ENCODE measurements at regions not wholly inside any gene's neighbourhood (a gene's known extent, or its start where the extent isn't known, plus 50 kb on each side); places are given as distances from the start of the nearest gene placed in this dataset.

DNA sequence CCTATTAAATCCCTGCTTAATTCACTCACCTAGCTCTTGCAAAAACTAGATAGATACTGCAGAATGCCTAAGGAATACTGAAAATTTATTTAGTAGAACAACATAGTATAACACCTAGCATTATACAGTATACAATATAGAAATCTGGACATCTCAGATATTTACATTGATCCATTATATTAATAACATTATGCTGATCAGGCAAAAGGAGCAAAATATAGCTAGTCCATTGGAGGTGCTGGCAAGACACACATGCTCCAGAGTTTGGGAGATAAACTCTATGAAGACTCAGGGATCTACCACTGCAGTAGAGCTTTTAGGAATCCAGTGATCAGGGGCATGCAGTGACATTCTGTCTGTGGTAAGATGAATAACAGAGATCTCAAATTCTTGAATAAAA, 357.6 kb downstream of the TBC1D4 start:
- no peak for DNase-seq

DNA sequence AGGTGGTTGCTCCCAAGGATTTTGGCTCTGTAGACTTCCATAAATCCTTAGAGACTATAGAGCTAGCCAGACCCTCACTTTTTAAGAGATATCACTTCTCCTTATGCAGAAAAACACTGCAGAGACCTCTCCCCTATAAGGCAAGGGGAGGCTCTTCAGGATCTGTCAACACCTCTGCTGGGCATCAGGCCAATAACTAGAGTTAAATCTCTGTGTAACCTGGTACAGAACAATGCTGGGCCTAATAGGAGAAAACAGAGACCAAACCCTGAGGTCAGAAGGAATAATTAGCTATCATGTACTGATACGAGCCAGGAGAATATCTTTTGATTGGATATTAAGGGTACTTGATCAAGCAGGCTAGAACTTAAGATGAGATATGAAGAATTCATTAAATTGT, 358.5 kb downstream of the TBC1D4 start:
- no peak for DNase-seq

DNA sequence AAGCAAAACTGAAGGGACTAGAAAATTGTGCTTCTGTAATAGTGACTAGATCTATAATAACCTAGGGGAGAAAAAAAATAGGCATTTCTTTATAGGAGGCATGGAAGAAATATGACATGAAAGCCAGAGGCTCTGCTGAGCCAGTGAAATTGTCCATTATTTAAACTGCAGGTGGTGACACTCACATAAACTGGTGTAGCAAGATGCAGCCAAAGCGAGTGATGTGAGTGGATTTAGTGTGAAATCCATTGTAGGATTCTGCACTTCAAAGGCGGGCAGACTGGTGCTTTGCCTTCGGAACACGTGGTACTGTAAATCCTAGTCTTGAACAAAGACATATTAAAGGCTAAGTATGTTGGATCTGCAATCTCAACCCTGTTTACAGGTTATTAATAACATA, 361.9 kb downstream of the TBC1D4 start:
- DNase-seq: no peak

DNA sequence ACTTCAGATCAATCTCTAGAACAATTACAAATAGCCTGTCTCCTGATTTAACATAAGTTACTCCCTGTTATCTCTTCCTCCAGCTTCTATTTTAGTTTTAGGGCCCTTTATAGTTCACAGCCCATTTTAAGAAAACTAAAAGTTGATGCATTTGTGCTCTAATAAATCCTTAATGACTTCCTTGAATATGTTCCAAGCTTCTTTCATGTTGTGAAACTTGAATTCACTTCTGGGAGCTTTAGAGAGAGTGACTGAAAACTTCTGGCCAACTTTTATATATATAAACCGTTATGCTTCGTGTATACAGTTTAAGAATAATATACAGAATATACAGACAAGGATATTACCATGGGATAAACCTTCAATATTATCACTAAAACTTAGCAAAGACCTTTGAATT, 366.8 kb downstream of the TBC1D4 start:
- DNase-seq: no peak

DNA sequence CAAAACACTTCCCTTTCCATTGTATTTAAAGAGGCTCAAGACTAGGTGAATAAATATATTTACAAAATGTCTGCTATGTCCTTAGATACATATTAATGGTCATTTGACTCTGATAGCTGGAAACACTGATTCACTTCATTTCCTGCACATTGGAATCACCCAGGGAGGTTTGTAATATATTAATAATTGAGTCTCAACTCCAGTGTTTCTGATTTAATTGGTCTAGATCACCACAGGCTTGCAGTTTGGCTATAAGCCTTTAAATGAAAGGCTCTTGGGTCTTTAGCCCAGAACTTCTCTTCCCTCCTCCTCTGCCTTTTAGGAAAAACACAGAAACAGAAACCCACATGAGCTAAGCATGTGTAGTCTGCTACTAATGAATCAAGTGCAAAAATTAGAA, 378.0 kb downstream of the TBC1D4 start:
- no peak for DNase-seq

DNA sequence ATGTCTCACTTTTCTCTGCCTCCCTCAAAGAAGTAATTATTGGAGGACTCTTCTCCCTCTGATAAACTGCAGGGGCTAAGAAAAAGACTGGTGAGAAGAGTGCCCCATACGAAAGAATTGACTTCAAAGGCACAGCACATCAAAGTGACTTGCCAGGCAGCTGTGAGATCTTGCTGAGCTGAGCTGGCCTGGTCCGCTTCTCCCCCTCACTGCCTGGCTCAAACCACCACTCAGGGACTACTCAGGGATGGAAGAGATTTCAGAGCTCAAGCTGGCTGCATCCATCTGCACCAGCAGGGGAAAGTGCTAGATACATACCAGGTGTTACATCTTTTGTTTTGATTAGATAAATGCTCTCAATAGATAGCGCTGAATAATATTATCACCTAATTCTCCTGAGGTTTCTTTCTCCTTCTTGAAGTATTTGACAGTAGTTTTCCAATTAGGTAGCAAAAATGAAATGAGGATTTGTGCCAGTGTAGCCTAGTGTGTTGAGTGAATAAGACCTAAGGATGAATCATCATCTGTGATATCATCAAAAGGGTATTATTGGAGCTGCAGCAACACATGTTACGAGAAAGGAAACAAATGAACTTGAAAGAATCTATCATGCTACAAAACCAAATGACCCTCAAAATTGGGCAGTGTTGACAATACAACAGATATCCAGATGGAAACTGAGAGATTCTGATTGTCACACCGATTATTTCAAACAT, 379.8 kb downstream of the TBC1D4 start:
- no peak for DNase-seq

DNA sequence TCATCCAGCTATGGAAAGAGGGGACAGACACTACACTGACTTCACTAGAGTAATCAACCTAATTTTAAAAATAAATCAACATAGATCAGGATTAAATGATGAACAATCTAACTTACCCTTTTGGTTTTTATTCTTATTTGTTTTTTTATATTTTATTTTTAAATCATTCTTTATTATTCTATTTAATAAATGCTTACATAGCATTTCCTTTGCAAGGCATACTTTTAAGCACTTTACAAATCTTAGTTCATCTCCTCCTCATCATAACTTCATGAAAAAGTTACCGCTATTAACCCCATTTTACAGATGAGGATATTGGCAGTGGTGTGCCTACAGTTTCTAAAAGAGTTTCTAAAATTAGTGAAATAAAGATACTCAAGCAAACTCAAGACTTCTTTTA, 380.6 kb downstream of the TBC1D4 start:
- DNase-seq: no peak

DNA sequence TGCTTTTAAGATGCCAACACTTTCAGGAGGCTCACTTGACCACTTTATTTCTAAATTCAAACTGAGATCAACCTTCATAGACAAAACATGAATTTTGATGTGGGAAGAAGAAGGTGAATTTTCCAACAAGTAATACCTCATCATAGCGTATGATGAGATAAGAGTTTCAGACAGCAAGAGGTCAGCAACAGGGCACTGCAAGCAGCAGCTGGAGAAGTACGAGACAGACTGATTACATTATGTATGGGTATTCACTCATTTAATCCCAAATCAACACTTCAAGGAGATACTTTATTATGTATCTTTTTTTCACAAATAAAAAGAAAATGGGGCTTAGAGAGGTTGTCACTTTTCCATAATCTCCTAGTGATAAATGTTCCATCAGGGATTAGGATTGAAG, 389.8 kb downstream of the TBC1D4 start:
- DNase-seq: no peak

DNA sequence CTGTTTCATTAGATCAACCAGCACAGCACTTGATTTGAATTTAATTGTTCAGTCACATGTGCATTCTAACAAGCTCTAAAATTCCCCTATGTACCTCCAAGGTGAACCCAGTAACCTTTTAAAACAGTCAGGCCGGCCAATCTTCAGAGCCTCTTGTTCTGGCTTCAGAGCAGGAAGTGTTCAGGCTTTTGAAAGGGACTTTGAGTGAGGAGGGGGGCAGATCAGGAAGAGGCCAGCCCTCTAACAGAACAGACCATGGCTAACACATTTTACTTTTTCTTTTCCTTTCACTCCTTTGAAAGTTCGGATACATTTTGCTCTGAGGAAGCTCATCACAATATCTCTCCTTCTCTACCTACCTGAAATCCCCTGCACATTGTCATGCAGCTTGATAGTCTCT, 390.3 kb downstream of the TBC1D4 start:
- no peak for DNase-seq

DNA sequence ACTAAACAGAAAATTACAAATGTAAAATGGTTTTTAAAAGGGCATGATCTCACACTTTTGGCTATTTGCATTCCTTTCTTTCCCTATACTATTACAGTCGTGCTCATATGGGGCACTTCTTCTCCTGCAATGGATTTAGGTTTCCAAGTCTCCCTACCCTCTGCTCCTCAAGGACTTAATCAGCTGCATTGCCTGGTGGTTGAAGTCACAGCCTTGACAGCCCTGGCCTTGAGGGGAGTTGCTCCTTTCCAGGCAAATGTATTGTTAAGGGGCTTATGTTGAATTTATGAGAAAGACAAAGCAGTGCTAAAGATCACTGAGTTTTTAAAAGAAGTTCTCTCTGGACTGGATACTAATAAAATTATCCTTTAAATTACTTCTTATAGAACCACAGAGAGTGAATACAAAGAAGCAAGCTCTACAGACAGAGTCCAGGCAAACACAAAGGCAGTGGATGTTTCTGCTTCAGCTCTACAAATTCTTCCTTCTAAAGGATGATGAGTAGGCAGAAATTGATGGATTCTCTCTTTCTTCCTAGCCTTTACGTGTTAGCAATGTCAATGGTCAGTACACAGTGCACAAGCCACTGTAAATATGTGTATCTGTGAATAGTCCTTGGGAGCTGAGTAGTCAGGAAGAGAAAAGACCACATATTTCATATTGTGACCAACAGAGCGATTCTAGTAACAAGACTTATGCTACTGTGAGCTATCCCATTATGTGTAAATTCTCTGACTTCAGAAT, 390.9 kb downstream of the TBC1D4 start:
- no peak for DNase-seq

DNA sequence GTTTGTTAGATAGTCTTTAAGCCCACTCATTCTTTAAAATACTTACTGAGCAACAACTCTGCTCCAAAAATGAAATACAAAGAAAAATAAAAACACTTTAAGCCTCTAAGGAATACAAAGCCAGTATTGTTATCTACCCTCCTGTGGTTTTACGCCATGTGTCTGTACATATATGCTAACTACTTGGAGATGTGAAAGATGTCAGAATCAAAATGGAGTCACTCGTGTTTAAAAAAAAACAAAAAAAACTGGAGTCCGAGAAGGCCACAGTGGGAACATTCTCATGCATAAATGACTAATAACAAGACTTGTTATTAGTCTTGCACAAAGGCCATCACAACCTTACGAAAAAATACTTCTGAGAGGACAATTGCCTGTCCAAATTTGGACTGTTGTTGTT, 393.1 kb downstream of the TBC1D4 start:
- DNase-seq: no peak

DNA sequence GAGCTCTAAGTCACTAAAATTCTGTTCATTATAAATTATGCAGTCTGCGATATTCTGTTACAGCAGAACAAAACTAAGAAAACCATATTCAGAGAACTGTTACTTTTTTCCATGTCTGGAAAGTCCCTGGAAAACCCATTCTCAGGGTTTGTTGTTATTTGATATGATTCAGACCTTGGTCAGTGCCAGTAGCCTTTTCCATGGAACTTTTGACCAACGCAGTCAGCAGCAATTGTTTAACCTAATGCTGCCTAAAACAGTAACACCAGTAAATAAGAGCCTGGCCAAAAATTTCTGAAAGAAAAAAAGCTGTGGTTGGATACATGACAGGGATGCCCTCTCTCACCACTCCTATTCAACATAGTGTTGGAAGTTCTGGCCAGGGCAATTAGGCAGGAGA, 402.7 kb downstream of the TBC1D4 start:
- no peak for DNase-seq

DNA sequence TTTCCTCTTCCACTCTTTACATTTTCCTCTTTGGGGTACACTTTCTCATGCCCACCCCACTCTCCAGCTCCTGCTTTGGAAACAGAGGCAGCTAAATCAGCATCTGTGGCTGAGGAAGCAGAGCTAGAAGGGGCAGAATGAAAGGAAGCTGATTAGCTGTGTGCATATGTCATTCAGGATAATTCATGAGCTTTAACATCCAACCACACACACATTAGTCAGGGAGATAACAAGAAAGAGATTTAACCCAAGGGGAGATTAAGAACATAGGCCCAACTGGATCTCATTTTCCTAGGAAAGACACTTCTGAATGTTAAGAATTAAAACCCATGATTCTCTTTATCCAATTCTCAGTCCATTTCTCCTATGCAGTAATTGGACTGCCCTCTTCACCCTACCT, 405.5 kb downstream of the TBC1D4 start:
- no peak for DNase-seq

DNA sequence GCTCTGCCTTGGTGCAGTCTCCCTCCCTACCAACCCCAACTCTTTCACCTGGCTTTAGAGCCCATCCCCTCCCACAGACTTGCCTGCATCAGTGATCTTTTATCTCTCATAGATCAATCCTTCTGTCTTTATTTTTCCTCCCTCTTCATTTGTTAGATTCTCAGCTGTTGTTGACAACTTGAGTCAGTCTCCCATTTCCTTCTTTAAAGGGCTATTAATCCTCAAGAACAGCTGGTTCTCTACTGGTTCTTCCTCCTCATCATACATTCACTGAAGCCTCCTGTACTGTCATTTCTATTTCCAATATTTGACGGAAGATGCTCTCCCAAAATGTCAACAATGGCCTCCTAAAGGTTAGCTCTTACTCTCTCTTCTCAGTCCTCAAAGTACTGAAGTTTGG, 408.2 kb downstream of the TBC1D4 start:
- no peak for DNase-seq

DNA sequence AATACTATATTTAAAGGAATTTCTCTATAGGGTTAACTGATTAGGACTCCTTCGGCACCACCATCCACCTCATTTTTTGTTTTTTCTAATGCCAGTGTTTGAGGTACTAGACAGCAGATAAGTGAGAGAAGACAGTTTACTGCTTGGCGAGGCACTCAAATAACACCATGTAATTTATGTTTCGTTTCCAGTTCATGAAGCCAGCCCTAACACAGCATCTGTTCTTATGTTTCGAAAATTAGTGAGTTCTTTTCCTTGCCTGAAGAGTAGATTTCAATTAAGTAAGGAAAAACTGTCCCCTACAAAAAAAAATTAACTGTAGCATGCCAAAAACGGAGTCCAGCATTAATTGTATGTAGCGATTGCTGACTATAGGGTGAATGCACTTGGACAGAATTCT, 409.1 kb downstream of the TBC1D4 start:
- no peak for DNase-seq

DNA sequence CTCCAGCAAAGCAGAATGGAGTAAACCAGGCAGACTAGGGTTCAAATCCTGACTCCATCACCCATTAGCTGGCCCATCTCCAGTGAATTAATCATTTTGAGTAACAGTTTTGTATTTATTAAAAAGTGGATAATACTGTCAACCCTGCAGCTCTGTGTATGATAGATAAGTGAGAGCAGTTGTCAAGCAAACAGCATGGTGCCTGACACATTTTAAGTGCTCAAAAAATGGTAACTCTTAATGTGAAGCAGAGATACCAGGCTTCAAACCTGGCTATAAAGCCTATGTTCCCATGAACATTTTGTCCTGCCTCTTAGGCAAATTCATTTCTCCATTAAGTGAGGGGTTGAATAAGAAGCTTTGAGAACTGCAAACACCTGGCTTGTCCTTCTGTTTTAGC, 409.6 kb downstream of the TBC1D4 start:
- no peak for DNase-seq

DNA sequence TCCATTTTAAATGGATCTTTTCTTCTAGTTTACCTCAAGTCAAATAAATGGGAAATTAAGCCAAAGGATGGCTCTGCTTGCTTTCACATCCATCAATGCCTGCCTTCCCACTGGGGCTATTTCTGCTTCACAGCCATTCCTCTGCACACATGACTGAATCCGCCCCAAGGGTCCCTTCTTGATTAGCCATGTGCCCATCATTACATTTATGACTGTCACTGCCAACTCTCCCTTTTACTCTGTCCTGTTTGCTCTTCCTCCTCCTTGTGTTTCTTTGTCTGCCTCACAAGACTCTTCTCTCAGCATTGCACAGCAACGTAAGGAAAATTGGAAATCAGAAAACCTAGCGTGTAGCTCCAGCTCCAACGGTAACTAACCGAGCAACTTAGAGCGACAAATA, 410.2 kb downstream of the TBC1D4 start:
- DNase-seq: no peak

DNA sequence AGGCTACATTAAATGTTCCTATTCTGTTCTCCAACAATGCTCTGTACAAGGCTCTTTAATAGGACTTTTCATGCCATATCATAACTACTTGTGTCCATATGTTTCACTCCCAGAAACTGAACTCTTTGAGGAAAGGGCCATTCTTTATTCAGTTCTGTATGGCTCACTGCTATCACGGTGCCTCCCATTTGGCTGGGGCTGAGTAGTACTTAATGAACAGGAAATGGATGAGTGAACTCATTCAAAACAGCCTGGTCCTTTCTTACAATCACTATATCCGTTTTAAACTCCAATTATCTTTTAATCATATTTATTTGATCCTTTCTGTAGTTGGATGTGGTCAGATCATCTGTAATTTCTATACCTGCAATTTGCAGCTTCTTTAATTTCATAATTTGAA, 410.6 kb downstream of the TBC1D4 start:
- no peak for DNase-seq

DNA sequence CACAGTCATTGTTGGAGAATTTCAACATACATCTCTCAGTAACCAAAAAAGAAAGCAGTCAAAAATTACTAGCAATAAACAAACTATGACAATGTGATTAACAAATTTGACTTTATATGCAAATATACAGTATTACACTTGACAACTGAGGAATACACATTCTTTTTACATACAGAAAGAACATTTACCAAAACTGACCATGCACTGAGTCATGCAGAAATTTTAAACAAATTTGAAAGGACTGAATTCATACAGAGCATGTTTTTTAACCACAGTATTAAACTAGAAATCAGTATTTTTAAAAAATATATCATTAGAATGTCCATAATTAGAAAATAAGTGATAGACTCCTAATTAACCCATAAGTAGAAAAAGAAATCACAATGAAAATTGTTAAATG, 420.1 kb downstream of the TBC1D4 start:
- DNase-seq: no peak

DNA sequence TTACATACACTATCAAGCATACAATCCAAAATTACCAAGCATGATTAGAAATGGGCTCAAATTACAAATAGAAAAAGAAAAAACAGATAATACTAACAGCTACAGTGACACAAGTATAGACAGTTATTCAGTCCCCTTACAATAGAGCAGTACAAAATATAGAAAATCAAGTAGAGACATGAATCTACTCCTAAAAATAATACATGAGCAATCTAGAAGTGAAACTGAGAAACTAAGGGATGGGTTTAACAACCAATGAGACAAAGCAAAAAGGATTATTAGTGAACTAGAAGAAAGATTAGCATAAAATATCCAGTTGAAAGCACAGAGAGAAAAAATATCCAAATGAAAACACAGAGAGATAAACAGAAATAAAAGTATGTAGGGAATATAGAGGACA, 426.7 kb downstream of the TBC1D4 start:
- no peak for DNase-seq

DNA sequence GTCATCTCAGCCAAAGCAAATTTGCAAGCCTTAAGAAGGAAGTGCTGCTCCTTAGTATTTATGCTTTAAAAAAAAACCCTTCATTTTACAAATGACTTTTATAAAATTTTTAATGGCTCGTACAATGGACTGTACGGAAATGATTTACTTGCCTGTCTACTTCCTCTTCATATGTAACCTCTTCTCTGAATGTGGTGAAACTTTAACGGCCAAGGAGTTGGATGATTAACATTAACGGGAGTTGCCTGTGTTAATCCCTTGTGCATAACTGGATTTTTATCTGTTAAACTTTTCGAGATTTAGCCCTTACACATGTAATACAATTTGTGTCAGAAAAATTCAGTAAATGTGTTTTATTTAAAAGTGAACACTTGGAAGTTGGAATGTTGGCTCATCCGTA, 429.4 kb downstream of the TBC1D4 start:
- DNase-seq: no peak

DNA sequence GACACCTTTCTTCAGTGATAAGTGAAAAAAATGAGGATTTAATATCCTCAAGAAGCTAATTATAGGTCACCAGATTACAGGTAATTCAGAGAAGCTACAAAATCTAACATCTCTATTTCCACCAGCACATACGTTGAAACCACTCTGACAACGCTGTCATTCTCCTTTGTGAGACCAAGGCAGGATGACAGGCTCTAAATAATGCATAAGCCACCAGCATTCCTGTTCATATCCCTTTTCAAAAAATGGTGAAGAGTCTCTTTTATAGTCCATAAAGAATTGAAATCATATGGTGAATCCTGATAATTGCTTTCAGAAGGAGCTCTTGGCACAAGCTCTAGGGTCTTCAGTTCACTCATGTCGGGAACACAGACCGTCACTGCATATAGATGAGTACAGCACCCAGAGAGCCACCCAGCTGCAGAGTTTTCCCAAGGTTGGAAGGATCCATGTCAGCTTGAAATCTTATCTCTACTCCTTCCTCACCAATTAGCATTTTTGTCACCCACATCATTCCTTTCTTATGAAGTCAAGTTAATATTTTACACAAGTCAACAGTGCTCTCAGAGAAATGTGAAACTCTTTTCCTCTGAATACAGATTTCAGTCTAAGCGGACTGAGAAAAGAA, 431.4 kb downstream of the TBC1D4 start:
- no peak for DNase-seq

DNA sequence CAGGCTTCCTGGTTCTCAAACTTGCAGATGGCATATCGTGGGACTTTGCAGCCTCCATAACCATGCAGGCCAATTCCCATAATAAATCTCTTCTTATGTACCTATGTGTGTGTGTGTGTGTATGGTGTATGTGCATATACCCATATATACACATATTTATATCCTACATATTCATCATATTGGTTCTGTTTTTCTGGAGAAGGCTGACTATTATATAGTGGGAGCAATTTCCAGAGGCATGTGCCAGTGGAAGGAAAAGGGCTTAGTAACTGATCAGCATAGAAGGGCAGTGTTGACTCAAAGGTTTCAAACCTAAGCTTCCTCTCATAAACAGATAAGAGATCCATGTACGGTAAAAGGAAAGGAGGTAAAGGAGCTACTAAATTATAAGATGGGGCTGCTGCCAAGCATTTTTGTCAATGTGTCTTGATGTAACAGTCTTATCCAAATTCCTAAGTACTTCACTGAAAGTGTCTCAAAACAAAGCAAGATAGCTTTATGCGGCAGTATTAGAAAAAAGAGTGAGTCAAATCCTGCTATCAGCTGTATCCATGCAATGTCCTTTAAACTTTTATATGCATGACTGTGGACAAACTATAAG, 432.1 kb downstream of the TBC1D4 start:
- no peak for DNase-seq

DNA sequence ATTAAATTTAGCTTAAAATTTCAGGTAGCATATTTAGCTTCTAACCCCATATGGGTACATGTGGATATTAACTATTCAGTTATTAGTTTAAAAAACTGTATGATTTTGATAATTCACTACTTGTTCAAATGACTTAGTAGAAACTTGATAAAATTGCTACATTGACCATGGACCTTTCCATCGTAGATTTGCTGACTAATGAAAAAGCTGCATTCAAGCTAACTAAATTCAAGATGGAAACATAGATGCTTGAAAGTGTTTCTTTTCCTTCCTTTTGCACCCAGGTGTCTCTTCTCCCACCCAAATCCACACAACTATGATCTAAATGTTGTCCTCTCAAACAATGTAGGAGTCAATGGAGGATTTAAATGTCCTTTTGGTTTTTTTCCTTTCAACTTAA, 439.2 kb downstream of the TBC1D4 start:
- DNase-seq: no peak
